ENCODE measurements at regions not wholly inside any gene's neighbourhood (a gene's known extent, or its start where the extent isn't known, plus 50 kb on each side); places are given as distances from the start of the nearest gene placed in this dataset.

DNA sequence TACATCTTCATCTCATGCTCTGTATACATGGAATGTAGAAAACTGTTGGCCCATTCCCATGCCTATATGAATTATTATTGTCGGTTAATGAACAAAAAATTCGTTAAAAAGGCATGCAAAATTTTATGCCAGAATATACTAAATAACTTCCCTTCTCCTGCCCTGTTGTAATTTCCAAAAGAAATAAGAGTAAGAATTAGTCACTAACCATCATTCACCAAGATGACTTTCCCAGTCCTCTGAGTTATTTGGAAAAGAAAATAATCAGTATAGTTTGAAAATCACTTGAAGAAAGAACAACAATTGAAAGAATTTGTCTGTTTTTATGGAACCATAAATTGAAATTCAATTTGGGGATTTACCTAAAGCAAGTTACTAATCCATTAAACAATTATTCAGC lies 1149.1 kb upstream of the RAG2 start:
- Histone ChIP-seq H3K9ac (ENCODE audit: low read length) (no peak overlapping the region), H3K27me3 (ENCODE audit: control insufficient read depth in 1 of 2, insufficient read depth in 2 of 2, low read length in 2 of 2) (no peaks in the 10 kb centered on the region), H3K36me3 (ENCODE audit: insufficient read depth, low read length) (no peaks in the 10 kb centered on the region), H3K4me1 (ENCODE audit: insufficient read depth, low read length) (no peaks in the 10 kb centered on the region), H3K9me3 (ENCODE audit: low read length) (no peaks in the 10 kb centered on the region), H3K4me3 (ENCODE audit: low read depth in 1 of 2, low read length in 2 of 2) (no peak overlapping the region), H3K27ac (ENCODE audit: low read depth, low read length) (no peak overlapping the region)

DNA sequence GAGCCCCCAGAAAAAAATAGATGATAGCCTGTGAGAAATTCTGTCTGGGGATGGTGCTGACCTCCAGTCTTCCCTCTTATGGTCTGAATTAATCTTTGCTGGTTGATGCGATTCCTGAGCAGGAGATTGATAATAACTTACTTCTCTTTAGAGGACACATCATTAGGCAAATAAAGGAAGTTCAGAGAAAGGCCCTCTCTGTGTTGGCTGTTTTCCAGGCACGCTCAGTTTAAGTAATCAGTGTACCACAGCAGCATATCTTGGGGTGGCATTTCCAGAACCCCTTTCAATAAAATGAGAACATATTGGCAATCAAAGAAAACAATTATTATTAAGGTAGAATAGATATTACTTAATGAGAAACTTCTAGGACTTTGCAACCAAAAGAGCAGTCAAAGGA lies 1129.3 kb upstream of the RAG2 start:
- no peak overlapping the region for H3K4me3 ChIP-seq (ENCODE audit: low read depth in 1 of 2, low read length in 2 of 2)
- no peak overlapping the region for H3K27ac ChIP-seq (ENCODE audit: low read depth, low read length)
- no peaks in the 10 kb centered on the region for H3K4me1 ChIP-seq (ENCODE audit: insufficient read depth, low read length)
- H3K9ac ChIP-seq (ENCODE audit: low read length): no peak overlapping the region
- H3K9me3 ChIP-seq (ENCODE audit: low read length): no peaks in the 10 kb centered on the region
- H3K27me3 ChIP-seq (ENCODE audit: control insufficient read depth in 1 of 2, insufficient read depth in 2 of 2, low read length in 2 of 2): no peaks in the 10 kb centered on the region
- H3K36me3 ChIP-seq (ENCODE audit: insufficient read depth, low read length): no peaks in the 10 kb centered on the region

DNA sequence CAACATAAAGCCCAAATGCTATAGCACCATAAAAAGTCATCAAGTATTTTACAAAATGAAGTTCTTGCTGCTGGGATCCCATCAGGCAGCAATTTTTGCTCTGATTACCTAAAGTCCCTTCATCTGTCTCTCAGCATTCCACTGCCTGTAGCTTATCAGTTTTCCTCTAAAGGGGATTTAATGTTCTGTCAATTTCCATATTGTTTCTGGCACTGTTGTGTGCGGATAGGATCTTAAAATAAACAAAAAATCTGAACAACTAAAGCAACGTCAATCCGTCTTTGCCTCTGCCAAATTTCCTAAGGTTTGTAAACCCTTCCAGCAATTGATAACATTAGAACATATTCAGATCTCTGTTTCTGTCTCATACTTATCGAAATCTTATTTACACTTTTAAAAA lies 1126.3 kb upstream of the RAG2 start:
- Histone ChIP-seq H3K9me3 (ENCODE audit: low read length) (no peaks in the 10 kb centered on the region), H3K4me1 (ENCODE audit: insufficient read depth, low read length) (no peaks in the 10 kb centered on the region), H3K4me3 (ENCODE audit: low read depth in 1 of 2, low read length in 2 of 2) (no peak overlapping the region), H3K36me3 (ENCODE audit: insufficient read depth, low read length) (no peaks in the 10 kb centered on the region), H3K27me3 (ENCODE audit: control insufficient read depth in 1 of 2, insufficient read depth in 2 of 2, low read length in 2 of 2) (no peaks in the 10 kb centered on the region), H3K27ac (ENCODE audit: low read depth, low read length) (no peak overlapping the region), H3K9ac (ENCODE audit: low read length) (no peak overlapping the region)

DNA sequence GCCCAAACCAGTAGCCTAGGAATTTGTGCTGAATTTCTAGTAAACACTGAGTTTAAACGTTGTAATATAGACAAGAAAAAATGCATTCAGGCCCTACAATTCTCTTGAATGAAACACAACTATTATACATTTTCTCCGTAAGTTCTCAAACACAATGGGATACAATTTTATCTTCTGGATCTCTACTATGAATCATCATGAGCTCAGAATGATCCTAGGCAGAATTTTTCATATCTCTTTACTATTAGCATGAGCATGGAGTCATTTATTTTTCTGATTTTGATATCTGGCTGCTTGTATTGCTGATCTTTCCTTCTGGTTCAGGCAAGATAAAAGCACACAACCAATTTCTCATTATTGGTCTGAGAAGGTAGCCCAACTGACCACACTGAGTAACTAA lies 1123.4 kb upstream of the RAG2 start:
- Histone ChIP-seq H3K9me3 (ENCODE audit: low read length) (no peaks in the 10 kb centered on the region), H3K4me3 (ENCODE audit: low read depth in 1 of 2, low read length in 2 of 2) (no peak overlapping the region), H3K36me3 (ENCODE audit: insufficient read depth, low read length) (no peaks in the 10 kb centered on the region), H3K4me1 (ENCODE audit: insufficient read depth, low read length) (no peaks in the 10 kb centered on the region), H3K27ac (ENCODE audit: low read depth, low read length) (no peak overlapping the region), H3K27me3 (ENCODE audit: control insufficient read depth in 1 of 2, insufficient read depth in 2 of 2, low read length in 2 of 2) (no peaks in the 10 kb centered on the region), H3K9ac (ENCODE audit: low read length) (no peak overlapping the region)

DNA sequence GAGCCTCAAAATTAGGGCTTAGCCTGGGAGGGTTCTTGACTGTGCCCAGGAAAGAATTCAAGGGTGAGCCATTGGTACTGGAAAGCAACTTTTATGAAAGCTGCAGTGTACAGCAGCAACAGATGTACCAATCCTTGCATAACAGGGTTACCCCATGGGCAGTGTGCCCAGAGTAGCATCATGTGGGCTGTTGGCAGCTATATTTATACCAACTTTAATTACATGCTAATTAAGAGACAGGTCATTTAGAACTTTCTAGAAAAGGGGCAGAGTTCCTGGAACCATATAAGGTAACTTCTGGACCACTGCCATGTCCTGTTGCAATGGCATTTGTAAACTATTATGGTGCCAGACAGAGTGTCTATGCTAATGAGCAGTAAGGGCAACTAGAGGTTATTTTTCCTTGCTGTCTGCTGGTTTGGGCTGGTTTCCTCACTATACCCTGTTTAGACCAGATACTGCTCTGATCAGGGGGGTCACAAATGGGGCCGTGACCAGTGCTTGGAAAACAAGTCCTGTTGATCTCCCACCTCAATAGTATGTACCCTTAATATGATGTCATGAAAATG lies 1120.5 kb upstream of the RAG2 start:
- no peak overlapping the region for H3K27ac ChIP-seq (ENCODE audit: low read depth, low read length)
- H3K36me3 ChIP-seq (ENCODE audit: insufficient read depth, low read length): no peaks in the 10 kb centered on the region
- H3K4me1 ChIP-seq (ENCODE audit: insufficient read depth, low read length): no peaks in the 10 kb centered on the region
- no peak overlapping the region for H3K9ac ChIP-seq (ENCODE audit: low read length)
- no peak overlapping the region for H3K4me3 ChIP-seq (ENCODE audit: low read depth in 1 of 2, low read length in 2 of 2)
- H3K27me3 ChIP-seq (ENCODE audit: control insufficient read depth in 1 of 2, insufficient read depth in 2 of 2, low read length in 2 of 2): no peaks in the 10 kb centered on the region
- H3K9me3 ChIP-seq (ENCODE audit: low read length): no peaks in the 10 kb centered on the region

DNA sequence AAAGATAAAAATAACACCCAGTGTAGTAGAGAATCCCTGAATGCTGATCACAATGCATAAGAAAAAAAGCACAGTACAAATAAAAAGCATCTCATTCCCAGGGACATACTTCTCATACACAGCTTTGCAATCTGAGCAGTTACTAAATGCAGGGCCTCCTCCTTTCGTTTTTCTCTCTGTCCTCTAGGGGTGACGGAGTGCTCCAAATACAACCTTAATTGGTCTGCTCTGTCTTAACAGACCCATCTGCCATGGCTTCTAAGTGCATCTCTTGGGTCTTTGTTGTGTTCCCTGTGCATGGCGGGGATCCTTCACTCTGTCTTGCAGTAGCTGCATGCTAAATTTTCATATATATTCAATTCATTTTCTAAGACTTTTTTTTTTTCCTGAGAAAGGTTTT lies 1114.2 kb upstream of the RAG2 start:
- no peaks in the 10 kb centered on the region for H3K27me3 ChIP-seq (ENCODE audit: control insufficient read depth in 1 of 2, insufficient read depth in 2 of 2, low read length in 2 of 2)
- no peak overlapping the region for H3K9ac ChIP-seq (ENCODE audit: low read length)

DNA sequence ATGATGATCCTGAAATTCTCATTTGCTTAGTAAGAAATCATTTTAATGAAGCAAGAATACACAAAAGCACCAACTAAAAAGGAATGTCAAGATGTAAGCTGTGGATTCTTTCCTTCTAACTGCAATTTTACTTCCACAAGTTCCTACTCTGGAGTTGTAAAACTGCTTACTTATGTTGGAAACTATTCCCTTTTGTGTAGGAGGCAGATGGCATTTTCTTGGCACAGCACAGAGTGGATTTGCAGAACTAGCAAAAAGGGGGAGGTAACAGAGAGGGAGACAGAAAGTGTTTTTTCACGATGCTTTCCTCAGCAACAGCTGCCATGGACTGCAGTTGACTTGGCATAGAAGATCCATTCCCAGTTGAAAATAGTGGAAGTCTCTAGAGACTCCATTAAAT lies 1112.0 kb upstream of the RAG2 start:
- Histone ChIP-seq H3K4me3 (ENCODE audit: low read depth in 1 of 2, low read length in 2 of 2) (no peak overlapping the region), H3K4me1 (ENCODE audit: insufficient read depth, low read length) (no peaks in the 10 kb centered on the region), H3K9me3 (ENCODE audit: low read length) (no peaks in the 10 kb centered on the region), H3K36me3 (ENCODE audit: insufficient read depth, low read length) (no peaks in the 10 kb centered on the region), H3K9ac (ENCODE audit: low read length) (no peak overlapping the region), H3K27me3 (ENCODE audit: control insufficient read depth in 1 of 2, insufficient read depth in 2 of 2, low read length in 2 of 2) (no peaks in the 10 kb centered on the region), H3K27ac (ENCODE audit: low read depth, low read length) (no peak overlapping the region)

More for the DNA sequence above, 1114.2 kb upstream of the RAG2 start:
- Histone ChIP-seq H3K27ac (ENCODE audit: low read depth, low read length) (no peak overlapping the region), H3K9me3 (ENCODE audit: low read length) (no peaks in the 10 kb centered on the region), H3K4me1 (ENCODE audit: insufficient read depth, low read length) (no peaks in the 10 kb centered on the region), H3K4me3 (ENCODE audit: low read depth in 1 of 2, low read length in 2 of 2) (no peak overlapping the region), H3K36me3 (ENCODE audit: insufficient read depth, low read length) (no peaks in the 10 kb centered on the region)

DNA sequence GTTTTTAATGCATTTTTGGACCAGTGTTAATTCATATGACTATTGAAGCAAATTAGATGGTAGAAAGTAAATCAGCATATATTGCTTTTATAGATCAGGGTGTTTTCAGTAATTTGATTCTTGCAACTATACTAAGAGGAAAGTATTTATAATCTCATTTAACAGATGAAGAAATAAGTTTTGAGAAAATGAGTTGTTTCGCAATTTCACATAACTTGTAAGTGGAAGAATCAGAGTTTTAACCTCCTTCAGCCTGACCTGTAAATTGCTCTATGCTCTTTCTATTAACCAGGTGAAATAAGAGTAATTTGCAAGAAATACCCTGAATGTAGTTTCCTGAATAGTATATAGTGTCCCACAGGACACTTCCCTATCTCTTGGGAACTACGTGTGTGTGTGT lies 1106.8 kb upstream of the RAG2 start:
- no peaks in the 10 kb centered on the region for H3K36me3 ChIP-seq (ENCODE audit: insufficient read depth, low read length)

DNA sequence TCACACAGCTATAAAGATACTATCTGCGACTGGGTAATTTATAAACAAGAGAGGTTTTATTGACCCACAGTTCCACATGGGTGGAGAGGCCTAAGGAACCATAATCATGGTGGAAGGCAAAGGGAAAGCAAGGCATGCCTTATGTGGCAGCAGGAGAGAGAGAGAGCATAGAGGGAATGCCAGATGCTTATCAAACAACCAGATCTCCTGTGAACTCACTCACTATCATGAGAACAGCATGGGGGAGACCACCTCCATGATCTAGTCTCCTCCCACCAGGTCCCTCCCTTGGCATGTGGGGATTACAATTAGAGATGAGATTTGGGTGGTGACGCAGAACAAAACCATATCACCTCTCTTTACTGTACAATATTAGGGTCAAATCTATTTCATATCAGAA lies 1101.6 kb upstream of the RAG2 start:
- H3K27me3 ChIP-seq (ENCODE audit: control insufficient read depth in 1 of 2, insufficient read depth in 2 of 2, low read length in 2 of 2): no peaks in the 10 kb centered on the region
- no peaks in the 10 kb centered on the region for H3K9me3 ChIP-seq (ENCODE audit: low read length)
- H3K4me1 ChIP-seq (ENCODE audit: insufficient read depth, low read length): no peaks in the 10 kb centered on the region

More for the DNA sequence above, 1106.8 kb upstream of the RAG2 start:
- H3K4me3 ChIP-seq (ENCODE audit: low read depth in 1 of 2, low read length in 2 of 2): no peak overlapping the region
- H3K9ac ChIP-seq (ENCODE audit: low read length): no peak overlapping the region
- no peaks in the 10 kb centered on the region for H3K4me1 ChIP-seq (ENCODE audit: insufficient read depth, low read length)
- no peaks in the 10 kb centered on the region for H3K27me3 ChIP-seq (ENCODE audit: control insufficient read depth in 1 of 2, insufficient read depth in 2 of 2, low read length in 2 of 2)
- H3K27ac ChIP-seq (ENCODE audit: low read depth, low read length): no peak overlapping the region
- no peaks in the 10 kb centered on the region for H3K9me3 ChIP-seq (ENCODE audit: low read length)

DNA sequence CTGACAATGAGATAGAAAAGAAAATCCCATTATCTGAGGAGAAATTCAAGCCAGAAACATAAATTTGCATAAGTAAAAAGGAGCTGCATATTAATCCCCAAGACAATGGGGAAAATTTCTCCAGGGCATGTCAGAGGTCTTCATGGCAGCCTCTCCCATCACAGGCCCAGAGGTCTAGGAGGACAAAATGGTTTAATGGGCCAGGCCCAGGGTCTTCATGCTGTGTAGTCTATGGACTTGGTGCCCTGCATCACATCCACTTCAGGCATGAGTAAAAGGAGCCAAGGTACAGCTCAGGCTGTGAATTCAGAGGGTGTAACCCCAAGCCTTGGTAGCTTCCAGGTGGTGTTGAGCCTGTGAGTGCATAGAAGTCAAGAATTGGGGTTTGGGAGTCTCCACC lies 1097.2 kb upstream of the RAG2 start:
- Histone ChIP-seq H3K27me3 (ENCODE audit: control insufficient read depth in 1 of 2, insufficient read depth in 2 of 2, low read length in 2 of 2) (no peaks in the 10 kb centered on the region), H3K4me3 (ENCODE audit: low read depth in 1 of 2, low read length in 2 of 2) (no peak overlapping the region), H3K36me3 (ENCODE audit: insufficient read depth, low read length) (no peaks in the 10 kb centered on the region), H3K4me1 (ENCODE audit: insufficient read depth, low read length) (no peaks in the 10 kb centered on the region), H3K27ac (ENCODE audit: low read depth, low read length) (no peak overlapping the region), H3K9ac (ENCODE audit: low read length) (no peak overlapping the region), H3K9me3 (ENCODE audit: low read length) (no peaks in the 10 kb centered on the region)

More for the DNA sequence above, 1101.6 kb upstream of the RAG2 start:
- Histone ChIP-seq H3K27ac (ENCODE audit: low read depth, low read length) (no peak overlapping the region), H3K36me3 (ENCODE audit: insufficient read depth, low read length) (no peaks in the 10 kb centered on the region), H3K9ac (ENCODE audit: low read length) (no peak overlapping the region), H3K4me3 (ENCODE audit: low read depth in 1 of 2, low read length in 2 of 2) (no peak overlapping the region)

DNA sequence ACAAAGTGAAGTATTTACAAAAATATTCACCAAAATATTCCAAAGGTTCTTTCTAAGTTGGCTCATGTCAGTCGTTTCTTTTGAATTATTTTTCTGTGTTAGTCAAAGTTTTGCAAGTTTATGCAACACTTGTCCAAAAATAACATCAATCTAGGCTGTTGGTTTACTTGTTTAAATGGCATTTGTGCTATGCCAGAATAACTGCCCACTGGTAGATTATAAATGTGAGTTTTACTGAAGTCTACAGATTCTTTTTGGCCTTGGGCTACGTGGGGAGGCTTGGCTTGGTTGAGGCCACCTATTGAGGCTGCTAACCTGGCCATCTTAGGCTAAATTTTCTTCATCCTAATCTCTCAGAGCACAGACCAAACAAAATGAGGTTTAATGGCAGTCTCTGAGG lies 1091.9 kb upstream of the RAG2 start:
- Histone ChIP-seq H3K4me3 (ENCODE audit: low read depth in 1 of 2, low read length in 2 of 2) (no peak overlapping the region), H3K9ac (ENCODE audit: low read length) (no peak overlapping the region), H3K36me3 (ENCODE audit: insufficient read depth, low read length) (no peaks in the 10 kb centered on the region), H3K27ac (ENCODE audit: low read depth, low read length) (no peak overlapping the region), H3K4me1 (ENCODE audit: insufficient read depth, low read length) (no peaks in the 10 kb centered on the region), H3K27me3 (ENCODE audit: control insufficient read depth in 1 of 2, insufficient read depth in 2 of 2, low read length in 2 of 2) (no peaks in the 10 kb centered on the region), H3K9me3 (ENCODE audit: low read length) (no peaks in the 10 kb centered on the region)

DNA sequence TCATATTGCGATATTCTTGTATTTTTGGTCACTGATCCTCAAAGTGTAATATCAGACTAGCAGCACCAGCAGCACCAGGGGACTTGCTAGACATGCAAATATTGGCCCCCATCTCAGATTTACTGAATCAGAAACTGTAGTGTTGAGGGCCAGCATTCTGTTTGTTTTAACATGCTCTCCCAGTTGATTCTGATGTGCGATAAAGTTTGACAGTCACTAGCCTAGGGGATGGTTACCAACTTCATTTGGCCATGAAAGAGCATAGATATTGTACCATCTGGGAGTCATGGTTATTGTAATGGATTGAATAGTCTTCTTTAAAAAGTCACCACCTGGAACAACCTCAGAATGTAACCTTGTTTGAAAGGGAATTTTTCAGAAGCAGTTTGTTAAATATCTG lies 1090.4 kb upstream of the RAG2 start:
- H3K9ac ChIP-seq (ENCODE audit: low read length): no peak overlapping the region
- no peaks in the 10 kb centered on the region for H3K36me3 ChIP-seq (ENCODE audit: insufficient read depth, low read length)
- H3K4me3 ChIP-seq (ENCODE audit: low read depth in 1 of 2, low read length in 2 of 2): no peak overlapping the region
- H3K9me3 ChIP-seq (ENCODE audit: low read length): no peaks in the 10 kb centered on the region
- H3K27ac ChIP-seq (ENCODE audit: low read depth, low read length): no peak overlapping the region
- H3K27me3 ChIP-seq (ENCODE audit: control insufficient read depth in 1 of 2, insufficient read depth in 2 of 2, low read length in 2 of 2): no peaks in the 10 kb centered on the region
- no peaks in the 10 kb centered on the region for H3K4me1 ChIP-seq (ENCODE audit: insufficient read depth, low read length)

All from muscle layer of colon (tissue), 2 donors.